SU-DHL-6 (cell line): ENCODE measurements at regions not wholly inside any gene's neighbourhood (a gene's known extent, or its start where the extent isn't known, plus 50 kb on each side); places are given as distances from the start of the nearest gene placed in this dataset.

Source experiments
- CTCF ChIP-seq: fragments of 200-600 bp; sonication (generic); IDR thresholded peaks from one replicate; pipeline ENCODE4 v1.5.1; 2017; ENCODE audit warnings: antibody characterized with exemption, mild to moderate bottlenecking, low read length, moderate library complexity; ENCODE audit not compliant: insufficient read depth, poor library complexity, severe bottlenecking
- EZH2phosphoT487 ChIP-seq: fragments of 200-600 bp; sonication (generic), shearing (Covaris generic); conservative IDR thresholded peaks from 2 replicates; pipeline ENCODE4 v1.6.1; 2018; ENCODE audit warnings: mild to moderate bottlenecking, antibody characterized with exemption, low read length, moderate library complexity, mixed read lengths

- TF ChIP-seq CTCF (no peak), EZH2phosphoT487 (no peak)
Observed at GRCh38 chr5:160976181-160976580, 124.2 kb upstream of the ATP10B start.
